ENCODE measurements at regions not wholly inside any gene's neighbourhood (a gene's known extent, or its start where the extent isn't known, plus 50 kb on each side); places are given as distances from the start of the nearest gene placed in this dataset.
"Not testable (repeated sequence)": the region's sequence is repeated elsewhere in the genome, so short reads cannot be mapped to it uniquely, and the experiment has no call there.

- DNase-seq: no peak
Measured at GRCh38 chr4:170773709-170774273, 684.0 kb upstream of the AADAT start.

- no peak for DNase-seq
Measured at GRCh38 chr4:170772429-170772828, 682.7 kb upstream of the AADAT start.

DNA sequence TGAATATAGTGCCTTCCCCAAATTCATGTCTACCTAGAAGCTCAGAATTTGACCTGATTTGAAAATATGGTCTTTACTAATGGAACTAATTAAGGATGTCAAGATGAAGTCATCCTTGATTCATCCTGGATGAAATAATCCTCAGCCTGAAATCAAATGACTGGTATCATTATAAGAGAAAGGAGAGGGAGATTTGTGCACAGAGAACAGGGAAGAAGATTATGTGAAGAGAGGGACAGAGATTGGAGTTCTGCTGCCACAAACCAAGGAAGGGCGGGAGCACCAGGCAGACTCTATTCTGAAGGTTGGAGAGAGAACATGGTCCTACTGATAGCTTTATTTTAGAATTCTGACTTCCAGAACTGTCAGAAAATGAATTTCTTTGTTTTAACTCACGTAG lies 680.9 kb upstream of the AADAT start:
- no peak for DNase-seq

DNA sequence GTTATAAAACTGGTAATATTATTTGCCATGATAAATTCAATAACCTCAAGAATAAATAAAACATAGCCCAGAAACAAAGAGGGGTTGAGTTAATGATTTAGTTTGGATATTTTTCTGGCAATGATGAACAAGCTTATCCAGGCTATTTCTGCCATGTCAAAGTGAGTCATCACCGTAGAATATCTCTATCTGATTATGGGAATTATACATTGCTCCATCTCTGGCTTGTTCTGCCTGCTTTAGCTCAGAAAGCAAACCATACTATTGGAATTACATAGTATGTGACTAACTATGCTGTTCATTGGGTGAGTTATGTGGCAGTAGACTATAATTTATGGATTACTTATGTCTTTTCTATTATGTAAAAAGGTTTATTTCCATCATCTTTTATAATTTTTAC lies 680.1 kb upstream of the AADAT start:
- DNase-seq: no peak

DNA sequence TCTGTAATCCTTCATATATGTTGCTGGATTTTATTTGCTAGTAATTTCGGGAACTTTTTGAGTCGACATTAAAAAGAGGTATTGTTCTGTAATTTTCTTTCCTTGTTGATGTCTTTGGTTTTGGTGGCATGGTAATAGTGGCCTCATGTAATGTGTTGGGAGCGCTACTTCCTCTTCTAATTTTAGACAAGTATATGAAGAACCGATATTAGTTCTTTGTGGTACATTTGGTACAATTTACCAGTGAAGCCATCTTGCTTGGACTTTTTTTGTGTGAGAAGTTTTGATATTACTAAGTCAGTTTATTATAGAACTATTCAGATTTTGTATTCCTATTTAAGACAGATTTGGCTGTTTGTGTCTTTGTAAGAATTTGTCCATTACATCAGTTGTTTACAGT lies 669.2 kb upstream of the AADAT start:
- DNase-seq: no peak

DNA sequence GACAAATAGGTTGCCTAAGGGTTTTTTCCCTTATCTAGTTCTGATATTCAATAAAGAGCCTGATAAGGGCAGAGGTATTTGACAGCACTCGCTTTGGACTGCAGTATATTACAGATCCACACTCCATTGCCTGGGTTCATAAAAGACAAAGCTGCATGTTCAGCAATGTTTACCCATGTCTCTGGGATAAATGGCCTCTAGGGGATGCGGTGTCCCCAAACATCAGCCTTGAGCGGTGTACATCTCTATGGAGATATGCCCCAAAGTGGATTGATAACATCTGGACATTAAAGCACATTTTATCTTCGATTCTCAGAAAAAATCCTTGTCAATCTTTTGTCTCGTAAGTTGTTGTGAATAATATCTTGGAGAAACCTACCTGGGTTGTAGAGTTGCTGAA lies 660.8 kb upstream of the AADAT start:
- DNase-seq: no peak

DNA sequence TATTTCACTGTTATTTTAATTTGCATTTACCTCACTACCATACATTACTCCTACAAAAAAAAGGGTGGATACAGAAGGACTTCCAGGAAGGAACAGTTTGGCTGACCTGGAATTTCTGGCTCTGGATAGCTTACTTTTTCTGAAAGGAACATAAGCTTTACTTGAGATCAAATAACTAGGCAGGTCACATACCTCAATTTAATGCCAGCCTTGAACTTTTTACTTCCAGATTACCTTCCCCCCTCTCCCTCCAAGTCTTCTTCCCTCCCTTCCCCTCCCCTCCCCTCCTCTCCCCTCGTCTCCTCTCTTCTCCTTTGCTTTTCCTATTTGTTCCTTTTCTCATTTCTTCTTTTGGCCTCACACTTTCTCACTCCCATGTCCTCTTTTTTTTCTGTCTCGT lies 659.2 kb upstream of the AADAT start:
- DNase-seq: no peak

- no peak for DNase-seq
Measured at GRCh38 chr4:170743633-170744032, 653.9 kb upstream of the AADAT start.

- DNase-seq: no peak
Measured at GRCh38 chr4:170741856-170742255, 652.1 kb upstream of the AADAT start.

- DNase-seq: no peak
Measured at GRCh38 chr4:170736710-170737109, 647.0 kb upstream of the AADAT start.

- no peak for DNase-seq
Measured at GRCh38 chr4:170729897-170730296, 640.1 kb upstream of the AADAT start.

DNA sequence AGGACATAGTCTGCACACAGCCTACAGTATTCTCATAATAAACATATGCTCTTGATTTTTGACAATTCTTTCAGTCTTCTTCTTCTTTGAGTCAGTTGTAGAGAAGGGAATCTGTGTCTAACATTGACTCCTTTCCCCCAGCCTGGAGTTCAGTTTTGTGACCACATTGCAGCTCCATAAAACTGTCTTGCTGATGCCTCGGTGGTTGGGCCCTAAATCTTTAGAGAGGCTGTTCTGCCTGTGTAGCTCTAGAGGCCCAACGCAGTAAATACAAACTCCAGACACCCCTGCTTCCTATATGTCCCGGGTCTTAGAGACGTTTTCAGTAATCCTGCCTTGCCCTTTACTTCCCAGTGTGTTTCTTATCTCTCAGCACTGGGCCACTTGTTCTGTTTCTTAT lies 639.5 kb upstream of the AADAT start:
- DNase-seq: no peak

GRCh38 chr4:170724191-170724590 lies 634.4 kb upstream of the AADAT start:
- no peak for DNase-seq

- no peak for DNase-seq
Measured at GRCh38 chr4:170723171-170723570, 633.4 kb upstream of the AADAT start.

GRCh38 chr4:170721812-170722373 lies 632.1 kb upstream of the AADAT start:
- no peak for DNase-seq

DNA sequence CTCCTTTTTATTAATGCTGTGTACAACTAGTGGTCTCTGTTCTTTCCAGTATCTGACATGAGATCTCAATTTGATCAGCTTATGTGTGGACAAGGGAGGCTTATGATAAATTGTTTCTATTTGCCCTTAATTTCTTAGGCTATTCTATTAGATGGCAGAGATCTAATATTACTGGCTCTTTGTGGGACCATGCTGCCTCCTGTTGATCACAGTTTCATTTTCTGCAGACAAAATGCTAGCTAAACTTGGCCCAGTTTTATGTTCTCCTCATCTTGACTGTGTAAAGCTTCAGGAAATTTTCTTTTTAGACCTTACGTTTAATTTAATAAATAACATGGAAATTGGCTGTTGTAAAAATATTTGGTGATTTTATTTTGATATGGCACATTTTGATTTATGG lies 627.1 kb upstream of the AADAT start:
- no peak for DNase-seq

GRCh38 chr4:170705907-170706306 lies 616.2 kb upstream of the AADAT start:
- no peak for DNase-seq

DNA sequence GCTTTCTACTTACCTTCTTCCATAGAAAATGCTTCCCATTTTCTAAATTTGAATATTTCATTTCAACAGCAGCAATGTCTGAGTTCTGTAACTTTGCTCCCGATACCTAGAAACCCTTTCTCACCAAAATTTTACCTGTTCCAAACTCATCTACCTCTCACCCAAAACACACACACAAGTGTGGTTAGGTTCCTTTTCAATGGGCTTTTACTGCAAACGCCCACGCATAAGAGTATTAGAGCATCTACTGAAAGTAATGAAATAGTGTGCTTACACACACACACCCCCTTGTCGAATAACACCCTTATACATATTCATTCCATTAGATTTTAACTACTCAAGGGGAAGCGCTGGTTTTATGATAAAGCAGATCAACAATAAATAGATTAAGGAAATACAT lies 610.3 kb upstream of the AADAT start:
- DNase-seq: no peak

DNA sequence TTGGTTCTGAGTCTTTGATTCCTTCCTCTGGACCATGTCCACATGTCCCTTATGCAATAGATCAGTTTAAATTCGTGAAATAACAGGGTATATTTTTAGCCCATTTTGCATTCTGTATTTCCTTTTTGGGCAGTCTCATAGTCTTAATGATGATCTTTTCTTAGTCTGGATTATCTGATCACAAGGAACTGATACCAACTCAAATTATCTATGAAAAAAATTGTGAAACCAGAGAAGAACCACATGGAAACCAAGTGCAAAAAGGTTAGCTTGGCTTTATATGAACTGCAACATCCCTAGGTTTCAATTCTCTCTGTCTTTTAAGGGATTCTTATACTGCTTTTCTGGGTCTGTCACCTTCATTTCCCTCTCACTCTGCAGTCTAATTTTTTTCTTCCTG lies 608.6 kb upstream of the AADAT start:
- DNase-seq: no peak

DNA sequence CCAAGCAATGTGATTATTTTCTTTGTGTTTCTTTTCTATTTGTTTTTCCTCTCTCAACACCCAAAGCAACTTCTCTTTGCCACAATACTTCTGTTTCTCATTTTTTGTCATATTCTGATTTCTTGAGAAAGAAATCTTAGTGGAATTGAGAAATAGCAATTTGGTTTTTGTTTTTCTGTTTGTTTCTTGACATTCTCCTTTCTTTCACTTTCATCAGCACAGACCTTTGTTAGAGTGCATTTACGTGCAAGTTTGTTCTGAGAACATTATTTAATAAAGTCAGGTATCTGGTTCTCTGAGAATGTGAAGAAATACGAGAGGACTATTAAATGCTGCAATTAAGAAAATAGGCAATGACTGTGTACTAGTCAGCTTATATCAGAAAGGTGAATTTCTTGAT lies 608.1 kb upstream of the AADAT start:
- no peak for DNase-seq

GRCh38 chr4:170697045-170697444 lies 607.3 kb upstream of the AADAT start:
- DNase-seq: no peak

GRCh38 chr4:170691168-170691567 lies 601.4 kb upstream of the AADAT start:
- no peak for DNase-seq

DNA sequence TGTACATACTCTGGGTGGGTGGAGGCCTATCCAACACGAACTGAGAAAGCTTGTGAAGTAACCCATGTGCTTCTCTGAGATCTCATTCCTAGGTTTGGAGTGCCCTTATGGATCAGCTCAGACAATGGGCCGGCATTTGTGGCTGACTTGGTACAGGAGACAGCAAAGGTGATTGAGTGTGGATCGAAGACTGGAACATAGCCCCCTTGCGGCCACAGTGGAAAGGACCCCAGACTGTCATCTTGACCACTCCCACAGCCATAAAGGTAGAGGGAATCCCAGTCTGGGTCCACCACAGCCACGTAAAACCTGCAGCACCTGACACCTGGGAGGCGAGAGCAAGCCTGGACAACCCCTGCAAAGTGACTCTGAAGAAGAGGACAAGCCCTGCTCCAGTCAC lies 598.0 kb upstream of the AADAT start:
- DNase-seq: no peak

DNA sequence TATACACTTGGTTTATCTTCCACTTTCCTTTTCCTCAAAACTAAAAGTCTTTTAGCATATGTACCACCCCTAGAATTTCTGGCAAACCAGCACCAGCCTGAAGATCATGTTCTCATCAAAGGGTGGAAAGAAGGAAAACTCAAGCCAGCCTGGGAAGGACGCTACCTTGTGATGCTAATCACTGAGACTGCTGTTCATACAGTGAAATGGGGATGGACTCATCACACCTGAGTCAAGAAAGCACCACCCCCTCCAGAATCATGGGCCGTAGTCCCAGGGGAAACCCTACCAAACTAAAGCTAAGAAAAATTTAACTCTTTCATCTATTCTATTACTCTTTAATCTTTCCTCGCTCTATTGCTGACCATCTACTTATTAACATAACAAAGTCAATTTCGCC lies 595.9 kb upstream of the AADAT start:
- DNase-seq: not testable (repeated sequence)

DNA sequence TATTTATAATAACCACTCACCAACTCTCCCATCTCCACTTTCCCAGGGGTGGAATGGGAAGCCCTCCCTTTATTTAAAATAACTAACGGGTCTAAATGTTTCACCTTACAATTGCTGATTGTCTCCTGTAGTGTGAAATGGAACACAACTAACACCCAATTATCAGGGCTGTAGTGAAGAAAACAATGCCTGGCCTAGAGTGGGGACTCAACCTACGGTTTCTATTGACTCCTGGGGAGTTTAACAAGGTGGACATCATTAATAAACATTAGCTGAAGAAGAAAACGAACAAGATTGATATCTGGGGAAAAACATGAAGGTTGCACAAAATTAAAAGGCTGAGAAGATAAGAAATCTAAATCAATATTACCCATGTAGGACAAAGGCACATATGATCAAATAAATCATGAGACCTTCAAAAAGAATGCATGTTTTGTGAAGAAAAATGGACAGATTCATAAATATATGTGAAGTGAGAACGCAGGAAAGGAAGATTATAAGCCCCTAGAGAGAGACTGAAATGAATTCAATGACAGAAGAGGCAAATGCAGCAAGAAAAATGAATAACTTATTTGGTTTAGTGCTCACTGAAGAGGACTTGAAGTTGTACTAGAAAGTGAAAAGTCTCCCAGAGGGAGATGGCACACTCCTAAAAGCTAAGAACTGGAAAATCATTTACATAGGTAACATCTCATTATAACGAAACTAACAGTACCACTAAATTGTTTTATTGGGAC lies 593.0 kb upstream of the AADAT start:
- no peak for DNase-seq
